GM21381 (cell line): ENCODE measurements at regions not wholly inside any gene's neighbourhood (a gene's known extent, or its start where the extent isn't known, plus 50 kb on each side); places are given as distances from the start of the nearest gene placed in this dataset.
"Not testable (repeated sequence)": the region's sequence is repeated elsewhere in the genome, so short reads cannot be mapped to it uniquely, and the experiment has no call there.

Source experiments
- ATAC-seq: cut with Tn5 transposase; IDR thresholded peaks from one replicate; pipeline ENCODE4 v1.9.1; 2021; ENCODE audit warnings: mild to moderate bottlenecking, moderate library complexity; ENCODE audit not compliant: unreplicated experiment

- no peak for ATAC-seq
Observed at GRCh38 chr4:100042235-100042634, 92.2 kb upstream of the H2AZ1 start.

- ATAC-seq, result no peak
Observed at GRCh38 chr4:100041646-100042045, 91.6 kb upstream of the H2AZ1 start.

- ATAC-seq, result no peak
Observed at GRCh38 chr4:100034023-100034664, 84.1 kb upstream of the H2AZ1 start.

- no peak for ATAC-seq
Observed at GRCh38 chr4:100026066-100026465, 76.0 kb upstream of the H2AZ1 start.

- no peak for ATAC-seq
Observed at GRCh38 chr4:100023800-100024199, 73.7 kb upstream of the H2AZ1 start.

GRCh38 chr4:100022792-100023222 lies 72.7 kb upstream of the H2AZ1 start:
- ATAC-seq, result no peak

GRCh38 chr4:100019821-100020220 lies 69.7 kb upstream of the H2AZ1 start:
- no peak for ATAC-seq

- ATAC-seq, result peak; percentile 82
Observed at GRCh38 chr4:100017637-100018310, 67.7 kb upstream of the H2AZ1 start.

GRCh38 chr4:100016191-100016590 lies 66.1 kb upstream of the H2AZ1 start:
- no peak for ATAC-seq

- no peak for ATAC-seq
Observed at GRCh38 chr4:100014616-100015015, 64.5 kb upstream of the H2AZ1 start.

- ATAC-seq, result no peak
Observed at GRCh38 chr4:100009490-100009889, 59.4 kb upstream of the H2AZ1 start.

GRCh38 chr4:100008048-100008447 lies 58.0 kb upstream of the H2AZ1 start:
- ATAC-seq, result no peak

- ATAC-seq, result not testable (repeated sequence)
Observed at GRCh38 chr4:100006161-100006560, 56.1 kb upstream of the H2AZ1 start.
